Vagina (tissue), 2 donors: ENCODE measurements at regions not wholly inside any gene's neighbourhood (a gene's known extent, or its start where the extent isn't known, plus 50 kb on each side); places are given as distances from the start of the nearest gene placed in this dataset.

Source experiments
- CTCF ChIP-seq, 3 experiments: fragments of 450-650 bp in 2 of 3; fragments of 200-600 bp in 1 of 3; sonication (generic) in 1 of 3; IDR thresholded peaks; one replicate each; pipeline ENCODE4 v1.5.1; 2017 to 2019; ENCODE audit warnings: antibody characterized with exemption in 3 of 3, mild to moderate bottlenecking in 2 of 3, moderate library complexity in 2 of 3
- POLR2A ChIP-seq, 2 donors: fragments of 450-650 bp; IDR thresholded peaks; one replicate each; pipeline ENCODE4 v1.6.1; 2017; ENCODE audit warnings: antibody characterized with exemption in 2 of 2, mild to moderate bottlenecking in 2 of 2, moderate library complexity in 2 of 2

- TF ChIP-seq POLR2A (IDR thresholded peaks at IDR 0.05) (no peak), CTCF (IDR thresholded peaks at IDR 0.05) (no peak)
Observed at GRCh38 chr20:7171911-7172310, 404.4 kb downstream of the BMP2 start.
